ENCODE measurements at regions not wholly inside any gene's neighbourhood (a gene's known extent, or its start where the extent isn't known, plus 50 kb on each side); places are given as distances from the start of the nearest gene placed in this dataset.

DNA sequence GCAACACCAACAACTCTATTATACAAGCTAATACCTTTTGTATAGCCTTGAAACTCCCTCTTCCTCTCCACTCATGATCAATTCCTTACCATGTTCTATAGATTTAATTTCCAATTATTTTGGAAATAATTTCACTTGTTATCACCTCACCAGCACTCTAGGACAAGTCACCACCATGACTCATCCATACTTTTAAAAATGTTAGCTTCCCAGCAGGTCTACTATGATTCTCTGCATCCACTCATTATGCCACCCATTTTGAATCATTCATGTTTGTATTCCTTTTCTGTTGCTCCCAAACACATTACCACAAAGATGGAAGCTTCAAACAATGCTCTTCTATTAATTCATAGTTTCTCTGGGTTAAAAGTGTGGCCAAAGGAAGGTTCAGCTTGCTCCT lies 469.6 kb downstream of the PDGFC start:
- no peak for DNase-seq (ENCODE audit: low read depth)
- TF ChIP-seq, protein P1, sequence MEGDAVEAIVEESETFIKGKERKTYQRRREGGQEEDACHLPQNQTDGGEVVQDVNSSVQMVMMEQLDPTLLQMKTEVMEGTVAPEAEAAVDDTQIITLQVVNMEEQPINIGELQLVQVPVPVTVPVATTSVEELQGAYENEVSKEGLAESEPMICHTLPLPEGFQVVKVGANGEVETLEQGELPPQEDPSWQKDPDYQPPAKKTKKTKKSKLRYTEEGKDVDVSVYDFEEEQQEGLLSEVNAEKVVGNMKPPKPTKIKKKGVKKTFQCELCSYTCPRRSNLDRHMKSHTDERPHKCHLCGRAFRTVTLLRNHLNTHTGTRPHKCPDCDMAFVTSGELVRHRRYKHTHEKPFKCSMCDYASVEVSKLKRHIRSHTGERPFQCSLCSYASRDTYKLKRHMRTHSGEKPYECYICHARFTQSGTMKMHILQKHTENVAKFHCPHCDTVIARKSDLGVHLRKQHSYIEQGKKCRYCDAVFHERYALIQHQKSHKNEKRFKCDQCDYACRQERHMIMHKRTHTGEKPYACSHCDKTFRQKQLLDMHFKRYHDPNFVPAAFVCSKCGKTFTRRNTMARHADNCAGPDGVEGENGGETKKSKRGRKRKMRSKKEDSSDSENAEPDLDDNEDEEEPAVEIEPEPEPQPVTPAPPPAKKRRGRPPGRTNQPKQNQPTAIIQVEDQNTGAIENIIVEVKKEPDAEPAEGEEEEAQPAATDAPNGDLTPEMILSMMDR (IDR thresholded peaks at IDR 0.05; ENCODE audit: low read depth, low read length, missing control alignments): no peak
- no peak overlapping the region for H3K4me3 ChIP-seq (ENCODE audit: low read depth, low read length)
- in situ Hi-C loops (cut with HindIII; ENCODE audit: low sequenced_read_pairs): no loop called here

DNA sequence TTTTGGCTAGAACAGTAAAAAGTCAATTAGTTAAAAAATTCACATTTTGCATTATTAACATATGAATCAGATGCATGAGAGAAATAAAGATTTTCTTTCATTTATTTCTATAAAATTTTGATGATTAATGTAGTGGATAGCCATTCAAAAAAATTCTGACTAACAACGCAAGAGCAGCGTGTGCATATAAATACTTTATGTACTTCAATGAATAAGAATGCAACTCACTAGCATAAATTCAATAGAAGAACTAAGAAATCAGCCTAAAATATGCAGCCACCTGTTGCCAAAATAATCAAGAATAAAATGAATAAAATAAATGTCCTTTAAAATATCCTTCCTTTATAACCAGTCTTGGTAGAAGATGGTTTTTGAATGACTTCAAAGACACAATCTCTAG lies 471.9 kb downstream of the PDGFC start:
- in situ Hi-C loops (cut with HindIII; ENCODE audit: low sequenced_read_pairs): no loop called here
- H3K4me3 ChIP-seq (ENCODE audit: low read depth, low read length): no peak overlapping the region
- DNase-seq (ENCODE audit: low read depth): no peak
- TF ChIP-seq, protein P1 (IDR thresholded peaks at IDR 0.05; ENCODE audit: low read depth, low read length, missing control alignments): no peak

DNA sequence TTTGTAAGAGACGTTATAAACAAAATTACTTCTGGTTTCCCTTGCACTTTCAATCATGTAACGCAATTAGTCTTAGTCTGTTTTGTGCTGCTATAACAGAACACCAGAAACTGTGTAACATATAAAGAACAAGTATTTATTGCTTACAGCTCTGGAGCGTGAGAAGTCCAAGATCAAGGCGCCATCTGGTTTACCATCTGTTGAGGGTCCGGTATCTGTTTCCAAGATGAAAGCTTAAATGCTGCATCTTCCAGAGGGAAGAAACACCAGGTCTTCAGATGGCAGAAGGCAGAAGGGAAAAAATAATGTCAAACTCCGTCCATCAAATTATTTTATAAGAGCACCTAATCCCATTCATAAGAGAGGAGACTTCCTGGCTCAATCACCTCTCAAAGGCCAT lies 474.1 kb downstream of the PDGFC start:
- H3K4me3 ChIP-seq (ENCODE audit: low read depth, low read length): no peak overlapping the region
- in situ Hi-C loops (cut with HindIII; ENCODE audit: low sequenced_read_pairs): no loop called here
- DNase-seq (ENCODE audit: low read depth): no peak
- TF ChIP-seq, protein P1 (IDR thresholded peaks at IDR 0.05; ENCODE audit: low read depth, low read length, missing control alignments): no peak

DNA sequence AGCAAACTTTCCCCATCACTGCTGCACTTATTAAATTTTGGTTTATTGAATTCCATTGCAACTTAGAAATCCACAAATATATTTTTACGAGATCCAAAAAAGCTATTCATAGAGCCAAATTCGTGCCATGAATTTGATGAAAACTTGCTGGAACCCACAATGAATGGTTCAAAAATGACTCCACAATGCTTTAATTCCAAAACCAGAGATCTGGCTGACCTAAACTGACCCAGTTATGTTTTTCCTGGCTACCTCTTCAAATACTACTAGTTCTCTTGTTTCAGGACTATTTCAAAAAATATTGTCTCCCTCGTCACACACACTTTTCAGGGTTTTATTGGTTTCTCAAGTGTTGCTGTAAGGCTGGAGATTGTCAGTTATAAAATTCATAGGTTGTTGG lies 474.8 kb downstream of the PDGFC start:
- DNase-seq (ENCODE audit: low read depth): peak; percentile 88
- TF ChIP-seq, protein P1 (IDR thresholded peaks at IDR 0.05; ENCODE audit: low read depth, low read length, missing control alignments): no peak
- no peak overlapping the region for H3K4me3 ChIP-seq (ENCODE audit: low read depth, low read length)
- in situ Hi-C loops (cut with HindIII; ENCODE audit: low sequenced_read_pairs): no loop called here

DNA sequence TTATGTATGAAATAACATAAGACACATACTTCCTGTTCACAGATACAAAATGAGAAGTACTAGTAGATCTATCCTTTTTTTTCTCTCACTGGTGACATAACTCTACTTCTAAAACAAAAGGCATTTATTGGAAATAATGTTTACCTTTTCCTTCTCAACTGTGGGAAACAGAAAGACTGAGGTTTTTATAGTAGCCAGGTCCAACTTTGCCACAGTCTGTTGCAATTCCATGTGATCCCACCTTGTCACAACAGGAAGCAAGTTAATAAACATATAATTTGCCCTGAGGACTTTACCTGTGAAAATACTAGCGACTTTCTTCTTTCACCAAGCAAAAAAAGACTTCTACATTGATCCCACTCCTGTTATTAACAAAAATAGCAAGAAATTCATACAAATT lies 475.8 kb downstream of the PDGFC start:
- no peak overlapping the region for H3K4me3 ChIP-seq (ENCODE audit: low read depth, low read length)
- TF ChIP-seq, protein P1 (IDR thresholded peaks at IDR 0.05; ENCODE audit: low read depth, low read length, missing control alignments): no peak
- in situ Hi-C loops (cut with HindIII; ENCODE audit: low sequenced_read_pairs): no loop called here
- DNase-seq (ENCODE audit: low read depth): no peak

DNA sequence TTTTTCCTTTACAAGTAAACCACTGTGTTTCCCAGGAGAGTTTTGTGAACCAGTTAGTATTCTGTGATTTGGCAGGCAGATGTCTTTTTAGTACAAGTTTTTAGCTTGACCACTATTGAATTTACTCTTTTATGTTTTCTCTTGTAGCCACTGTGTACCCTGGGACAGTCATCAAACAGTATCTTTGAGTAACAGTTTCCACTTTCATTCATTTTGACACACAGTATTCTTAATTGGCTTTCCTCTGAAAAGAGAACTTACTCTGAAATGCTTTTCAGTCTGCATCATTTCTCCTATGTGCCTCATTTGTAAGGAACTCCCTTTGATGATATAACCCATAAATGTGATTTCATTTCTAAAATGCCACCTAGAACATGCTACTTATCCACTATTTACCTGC lies 476.5 kb downstream of the PDGFC start:
- in situ Hi-C loops (cut with HindIII; ENCODE audit: low sequenced_read_pairs): no loop called here
- DNase-seq (ENCODE audit: low read depth): no peak

More for the DNA sequence above, 476.5 kb downstream of the PDGFC start:
- no peak overlapping the region for H3K4me3 ChIP-seq (ENCODE audit: low read depth, low read length)
- TF ChIP-seq, protein P1 (IDR thresholded peaks at IDR 0.05; ENCODE audit: low read depth, low read length, missing control alignments): no peak

Data from astrocyte of the cerebellum (primary cell).